ENCODE measurements at regions not wholly inside any gene's neighbourhood (a gene's known extent, or its start where the extent isn't known, plus 50 kb on each side); places are given as distances from the start of the nearest gene placed in this dataset.

GRCh38 chr17:72342061-72342460, 221.2 kb downstream of the SOX9 start:
- H3K4me2 ChIP-seq (replicated peaks; ENCODE audit: extremely low read depth, low read length, poor library complexity, severe bottlenecking) = no peak overlapping the region
- no peak overlapping the region for H2AFZ ChIP-seq (ENCODE audit: insufficient read depth, low read depth, low read length, poor library complexity, severe bottlenecking)
- H3K4me3 ChIP-seq (replicated peaks in 1 of 3; ENCODE audit: low read depth in 2 of 3, low read length in 3 of 3) = no peak overlapping the region
- no peaks in the 10 kb centered on the region for H4K20me1 ChIP-seq (ENCODE audit: insufficient read depth, low read length)
- Mint-ChIP-seq H3K9me3 (peaks cover 0 to 16% (median 5%) of the 10 kb centered on the region in 7 donors), H3K27ac (peak overlapping the region in 1 of 7 donors; percentile 64), H3K4me1 (no peaks in the 10 kb centered on the region), H3K4me3 (no peak overlapping the region), H3K36me3 (no peaks in the 10 kb centered on the region), H3K27me3 (ENCODE audit: low read depth in 3 of 3) (peaks cover 1 to 9% (median 5%) of the 10 kb centered on the region in 3 donors)
- H3K9ac ChIP-seq (ENCODE audit: insufficient read depth, low read length, poor library complexity, severe bottlenecking) = no peak overlapping the region
- no peak overlapping the region for H3K27ac ChIP-seq (ENCODE audit: low read depth in 1 of 2, low read length in 2 of 2)
- H3K4me1 ChIP-seq (ENCODE audit: control insufficient read depth in 1 of 2, insufficient read depth in 2 of 2, low read length in 2 of 2) = no peaks in the 10 kb centered on the region
- H3K27me3 ChIP-seq (ENCODE audit: control insufficient read depth in 2 of 2, insufficient read depth in 2 of 2, low read length in 2 of 2) = no peaks in the 10 kb centered on the region
- DNase-seq = no peak
- H3K79me2 ChIP-seq (ENCODE audit: insufficient read depth, low read length) = no peaks in the 10 kb centered on the region
- intact Hi-C loops (cut with micrococcal nuclease) = no loop called here
- TF ChIP-seq, protein P1, sequence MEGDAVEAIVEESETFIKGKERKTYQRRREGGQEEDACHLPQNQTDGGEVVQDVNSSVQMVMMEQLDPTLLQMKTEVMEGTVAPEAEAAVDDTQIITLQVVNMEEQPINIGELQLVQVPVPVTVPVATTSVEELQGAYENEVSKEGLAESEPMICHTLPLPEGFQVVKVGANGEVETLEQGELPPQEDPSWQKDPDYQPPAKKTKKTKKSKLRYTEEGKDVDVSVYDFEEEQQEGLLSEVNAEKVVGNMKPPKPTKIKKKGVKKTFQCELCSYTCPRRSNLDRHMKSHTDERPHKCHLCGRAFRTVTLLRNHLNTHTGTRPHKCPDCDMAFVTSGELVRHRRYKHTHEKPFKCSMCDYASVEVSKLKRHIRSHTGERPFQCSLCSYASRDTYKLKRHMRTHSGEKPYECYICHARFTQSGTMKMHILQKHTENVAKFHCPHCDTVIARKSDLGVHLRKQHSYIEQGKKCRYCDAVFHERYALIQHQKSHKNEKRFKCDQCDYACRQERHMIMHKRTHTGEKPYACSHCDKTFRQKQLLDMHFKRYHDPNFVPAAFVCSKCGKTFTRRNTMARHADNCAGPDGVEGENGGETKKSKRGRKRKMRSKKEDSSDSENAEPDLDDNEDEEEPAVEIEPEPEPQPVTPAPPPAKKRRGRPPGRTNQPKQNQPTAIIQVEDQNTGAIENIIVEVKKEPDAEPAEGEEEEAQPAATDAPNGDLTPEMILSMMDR (IDR thresholded peaks at IDR 0.05) = no peak
- H3K9me3 ChIP-seq (replicated peaks in 1 of 2; ENCODE audit: control insufficient read depth in 1 of 2, insufficient read depth in 1 of 2, low read length in 2 of 2) = no peaks in the 10 kb centered on the region
- no peaks in the 10 kb centered on the region for H3K36me3 ChIP-seq (replicated peaks in 1 of 2; ENCODE audit: control insufficient read depth in 1 of 2, insufficient read depth in 2 of 2, low read length in 2 of 2)
- WGBS (ENCODE audit: insufficient coverage) = 86% methylated on average over 1 of the region's 5 CpGs

DNA sequence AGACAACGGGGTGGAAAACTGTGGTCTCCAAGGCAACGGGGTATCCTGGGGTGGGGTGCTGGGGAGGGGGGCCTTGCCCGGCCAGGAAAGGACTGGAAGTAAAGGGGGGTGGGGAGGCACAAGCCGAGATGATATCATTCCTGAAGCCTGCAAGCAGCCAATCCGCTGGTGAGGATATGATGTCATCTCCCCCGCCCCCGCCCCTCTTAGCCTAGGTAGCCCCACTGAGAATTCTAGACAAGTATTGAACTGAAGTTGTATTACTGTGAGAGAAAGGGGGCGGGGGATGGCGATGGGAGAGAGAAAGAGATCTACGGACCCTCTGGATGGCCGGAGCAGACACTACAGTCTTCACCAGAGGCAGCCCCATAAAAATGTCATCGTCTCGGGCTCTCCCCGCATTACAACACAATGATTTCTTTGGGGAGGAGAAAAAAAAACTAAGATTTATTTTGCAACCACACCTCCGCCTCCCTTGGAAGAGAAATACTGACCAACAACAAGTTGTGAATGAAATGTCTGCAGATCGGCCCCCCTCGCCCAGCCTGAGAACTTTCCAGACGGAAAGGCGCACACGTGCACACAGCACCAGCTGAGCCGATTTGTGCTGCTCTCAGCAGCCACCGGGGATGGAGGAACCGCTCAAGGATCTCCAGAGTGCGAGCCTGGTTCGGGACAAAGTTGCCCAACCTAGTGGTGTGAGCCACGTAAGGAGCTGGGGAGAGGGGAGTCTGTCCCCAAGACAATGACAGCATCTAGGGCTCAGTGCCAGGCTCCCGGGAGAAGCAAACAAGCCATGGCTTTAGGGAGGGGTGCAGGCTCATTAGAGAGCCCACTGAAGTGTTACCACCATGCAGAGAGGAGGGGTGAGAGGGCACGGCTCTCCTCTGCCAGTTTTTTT, 222.1 kb downstream of the SOX9 start:
- no peaks in the 10 kb centered on the region for H3K27me3 ChIP-seq (ENCODE audit: control insufficient read depth in 2 of 2, insufficient read depth in 2 of 2, low read length in 2 of 2)
- no peak overlapping the region for H3K9ac ChIP-seq (ENCODE audit: insufficient read depth, low read length, poor library complexity, severe bottlenecking)
- Mint-ChIP-seq H3K9me3 (peaks cover 0 to 13% (median 5%) of the 10 kb centered on the region in 7 donors), H3K27ac (no peak overlapping the region), H3K4me1 (no peaks in the 10 kb centered on the region), H3K27me3 (ENCODE audit: low read depth in 3 of 3) (peaks cover 1 to 8% (median 6%) of the 10 kb centered on the region in 3 donors), H3K4me3 (no peak overlapping the region), H3K36me3 (no peaks in the 10 kb centered on the region)
- no peaks in the 10 kb centered on the region for H3K4me1 ChIP-seq (ENCODE audit: control insufficient read depth in 1 of 2, insufficient read depth in 2 of 2, low read length in 2 of 2)
- no peaks in the 10 kb centered on the region for H3K9me3 ChIP-seq (replicated peaks in 1 of 2; ENCODE audit: control insufficient read depth in 1 of 2, insufficient read depth in 1 of 2, low read length in 2 of 2)
- no peaks in the 10 kb centered on the region for H3K36me3 ChIP-seq (replicated peaks in 1 of 2; ENCODE audit: control insufficient read depth in 1 of 2, insufficient read depth in 2 of 2, low read length in 2 of 2)
- no peaks in the 10 kb centered on the region for H3K79me2 ChIP-seq (ENCODE audit: insufficient read depth, low read length)
- DNase-seq = no peak
- no peak overlapping the region for H2AFZ ChIP-seq (ENCODE audit: insufficient read depth, low read depth, low read length, poor library complexity, severe bottlenecking)
- intact Hi-C loops (cut with micrococcal nuclease) = no loop called here
- TF ChIP-seq, protein P1 (IDR thresholded peaks at IDR 0.05) = no peak
- no peak overlapping the region for H3K27ac ChIP-seq (ENCODE audit: low read depth in 1 of 2, low read length in 2 of 2)
- H3K4me2 ChIP-seq (replicated peaks; ENCODE audit: extremely low read depth, low read length, poor library complexity, severe bottlenecking) = no peak overlapping the region
- H3K4me3 ChIP-seq (replicated peaks in 1 of 3; ENCODE audit: low read depth in 2 of 3, low read length in 3 of 3) = no peak overlapping the region
- no peaks in the 10 kb centered on the region for H4K20me1 ChIP-seq (ENCODE audit: insufficient read depth, low read length)
- 82% methylated on average over 16 of the region's 28 CpGs for whole genome bisulfite sequencing (ENCODE audit: insufficient coverage)
